Hematopoietic multipotent progenitor cell treated with erythropoietin and hydrocortisone succinate and interleukin-3 and kit ligand, for 17 days (in vitro differentiated cells): ENCODE measurements at regions not wholly inside any gene's neighbourhood (a gene's known extent, or its start where the extent isn't known, plus 50 kb on each side); places are given as distances from the start of the nearest gene placed in this dataset.

ENCODE experiments used
- DNase-seq: peaks from one replicate; pipeline ENCODE4 v3.0.0-alpha.2; 2015; ENCODE audit warnings: low spot score

GRCh38 chr15:69990566-69991421, 106.9 kb downstream of the TLE3 start:
- no peak for DNase-seq

- DNase-seq = no peak
Measured at GRCh38 chr15:69991551-69991980, 106.2 kb downstream of the TLE3 start.

GRCh38 chr15:69992348-69992747, 105.4 kb downstream of the TLE3 start:
- DNase-seq = no peak

GRCh38 chr15:69994429-69995205, 103.1 kb downstream of the TLE3 start:
- DNase-seq = no peak

- no peak for DNase-seq
Measured at GRCh38 chr15:69996321-69997160, 101.2 kb downstream of the TLE3 start.

GRCh38 chr15:69997161-69997485, 100.6 kb downstream of the TLE3 start:
- no peak for DNase-seq
